Caco-2 (cell line): ENCODE measurements at regions not wholly inside any gene's neighbourhood (a gene's known extent, or its start where the extent isn't known, plus 50 kb on each side); places are given as distances from the start of the nearest gene placed in this dataset.

Source experiments
- BruUV-seq: library from RNA; stranded (reverse); fragments of 400-500 nt; replicated peaks from 2 replicates; lab custom pipeline; 2021; lab: Mats Ljungman, UMichigan
- CTCF ChIA-PET: fragments of 300-600 bp; sonication (Branson Sonifier 250); formaldehyde crosslinking; loops from one replicate; lab custom pipeline; 2022; ENCODE audit warnings: antibody characterized with exemption; lab: Charles Lee
- POLR2A ChIA-PET: fragments of 300-600 bp; sonication (Branson Sonifier 250); formaldehyde crosslinking; loops from one replicate; lab custom pipeline; 2022; ENCODE audit warnings: antibody characterized with exemption; lab: Charles Lee
- DNase-seq, 2 experiments: peaks; one replicate each; pipeline versions ENCODE4 v3.0.0 to v3.0.0-alpha.2; 2020 to 2022
- H3K27me3 ChIP-seq: replicated peaks from 2 replicates; pipeline ENCODE4 v1.6.0; 2011; ENCODE audit warnings: low read length; ENCODE audit not compliant: control insufficient read depth, insufficient read depth
- H3K36me3 ChIP-seq: 2 replicates; pipeline ENCODE4 v1.5.1; 2011; ENCODE audit warnings: low read length; ENCODE audit not compliant: control insufficient read depth, insufficient read depth
- H3K4me1 ChIP-seq: fragments of 250-450 bp; sonication (Bioruptor Pico); 2 replicates; pipeline ENCODE4 v1.5.1; 2020; ENCODE audit warnings: mild to moderate bottlenecking
- H3K4me3 ChIP-seq: 2 replicates; pipeline ENCODE4 v1.5.1; 2011; ENCODE audit warnings: low read depth, mild to moderate bottlenecking, control low read depth, low read length
- H3K9me3 ChIP-seq: fragments of 250-450 bp; sonication (Bioruptor Pico); 2 replicates; pipeline ENCODE4 v1.5.1; 2020; ENCODE audit warnings: mild to moderate bottlenecking, moderate library complexity
- H3K27ac Mint-ChIP-seq: one replicate; pipeline ENCODE4 v1.8.0; 2022; ENCODE audit warnings: mixed read lengths; ENCODE audit not compliant: unreplicated experiment
- H3K27me3 Mint-ChIP-seq: one replicate; pipeline ENCODE4 v1.8.0; 2022; ENCODE audit warnings: mixed read lengths; ENCODE audit not compliant: insufficient read depth, unreplicated experiment
- H3K36me3 Mint-ChIP-seq: one replicate; pipeline ENCODE4 v1.8.0; 2022; ENCODE audit warnings: mild to moderate bottlenecking, mixed read lengths; ENCODE audit not compliant: insufficient read depth, unreplicated experiment
- H3K4me1 Mint-ChIP-seq: one replicate; pipeline ENCODE4 v1.8.0; 2022; ENCODE audit warnings: low read depth, mixed read lengths; ENCODE audit not compliant: unreplicated experiment
- H3K4me3 Mint-ChIP-seq: one replicate; pipeline ENCODE4 v1.8.0; 2022; ENCODE audit warnings: mild to moderate bottlenecking, moderate library complexity, mixed read lengths; ENCODE audit not compliant: unreplicated experiment
- H3K9me3 Mint-ChIP-seq: one replicate; pipeline ENCODE4 v1.8.0; 2022; ENCODE audit warnings: mixed read lengths; ENCODE audit not compliant: unreplicated experiment
- CTCF ChIP-seq, 2 experiments: fragments of 200-600 bp in 1 of 2; IDR thresholded peaks; 1 replicate in 1 of 2; 2 replicates in 1 of 2; pipeline versions ENCODE4 v1.5.1 to v1.8.0; 2011 to 2022; ENCODE audit warnings: antibody characterized with exemption in 1 of 2, control low read depth in 1 of 2, inconsistent platforms in 1 of 2, low read depth in 1 of 2, low read length in 1 of 2, mild to moderate bottlenecking in 1 of 2, moderate library complexity in 1 of 2; ENCODE audit not compliant: insufficient read depth in 1 of 2, severe bottlenecking in 1 of 2, unreplicated experiment in 1 of 2
- intact Hi-C: fragments of 100-400 bp; cut with micrococcal nuclease; formaldehyde crosslinking; loops from one replicate; pipeline ENCODE4 v1.10.0; 2022; ENCODE audit not compliant: unreplicated experiment

GRCh38 chr12:9392842-9393241 lies 184.6 kb upstream of the PZP start:
- no peak overlapping the region for H3K27ac Mint-ChIP-seq
- TF ChIP-seq CTCF (IDR thresholded peaks at IDR 0.05; ENCODE audit: insufficient read depth in 1 of 2, low read depth in 1 of 2, low read length in 1 of 2, severe bottlenecking in 1 of 2, unreplicated experiment in 1 of 2): no peak
- CTCF ChIA-PET: no interaction called here

GRCh38 chr12:9391815-9392214 lies 183.6 kb upstream of the PZP start:
- BruUV-seq: no TSS peak
- Mint-ChIP-seq H3K36me3 (no peaks in the 10 kb centered on the region), H3K4me1 (no peaks in the 10 kb centered on the region), H3K27ac (no peak overlapping the region), H3K27me3 (peaks cover 15% of the 10 kb centered on the region), H3K4me3 (no peak overlapping the region), H3K9me3 (no peaks in the 10 kb centered on the region)
- ChIA-PET CTCF (interaction anchor here (0.6 kb wide), 1 partner anchor 314 kb away, joined by 3 read pairs; no protein-coding TSS in a partner anchor), POLR2A (no interaction called here)
- H3K36me3 ChIP-seq: no peaks in the 10 kb centered on the region
- intact Hi-C loops: no loop called here
- H3K27me3 ChIP-seq: no peaks in the 10 kb centered on the region; the same call in 1 of the 2 replicates
- no peak for DNase-seq
- no peaks in the 10 kb centered on the region for H3K9me3 ChIP-seq
- H3K4me1 ChIP-seq: no peaks in the 10 kb centered on the region; the same call in 1 of the 2 replicates
- H3K4me3 ChIP-seq: no peak overlapping the region
- no peak for TF ChIP-seq CTCF (IDR thresholded peaks at IDR 0.05; ENCODE audit: insufficient read depth in 1 of 2, low read depth in 1 of 2, low read length in 1 of 2, severe bottlenecking in 1 of 2, unreplicated experiment in 1 of 2)

More at GRCh38 chr12:9392842-9393241, 184.6 kb upstream of the PZP start:
- POLR2A ChIA-PET: no interaction called here
- no peaks in the 10 kb centered on the region; the same call in 1 of the 2 replicates for H3K27me3 ChIP-seq
- no peak overlapping the region for H3K4me3 Mint-ChIP-seq
- no peaks in the 10 kb centered on the region for H3K9me3 Mint-ChIP-seq
- H3K4me1 ChIP-seq: no peaks in the 10 kb centered on the region; the same call in 1 of the 2 replicates
- no peaks in the 10 kb centered on the region for H3K36me3 ChIP-seq
- no peak overlapping the region for H3K4me3 ChIP-seq
- BruUV-seq: no TSS peak
- no peaks in the 10 kb centered on the region for H3K9me3 ChIP-seq
- no peak for DNase-seq
- no peaks in the 10 kb centered on the region for H3K4me1 Mint-ChIP-seq
- peaks cover 15% of the 10 kb centered on the region for H3K27me3 Mint-ChIP-seq
- intact Hi-C loops: no loop called here
- no peaks in the 10 kb centered on the region for H3K36me3 Mint-ChIP-seq

- DNase-seq: no peak
- H3K4me1 Mint-ChIP-seq: no peaks in the 10 kb centered on the region
- no peak overlapping the region for H3K4me3 Mint-ChIP-seq
- Histone ChIP-seq H3K36me3 (no peaks in the 10 kb centered on the region), H3K4me1 (no peaks in the 10 kb centered on the region; the same call in 1 of the 2 replicates), H3K4me3 (no peak overlapping the region), H3K27me3 (no peaks in the 10 kb centered on the region; the same call in 1 of the 2 replicates), H3K9me3 (no peaks in the 10 kb centered on the region)
- intact Hi-C loops: no loop called here
- ChIA-PET CTCF (no interaction called here), POLR2A (no interaction called here)
- H3K9me3 Mint-ChIP-seq: peaks cover 9% of the 10 kb centered on the region
- BruUV-seq: no TSS peak
- H3K36me3 Mint-ChIP-seq: no peaks in the 10 kb centered on the region
- TF ChIP-seq CTCF (IDR thresholded peaks at IDR 0.05; ENCODE audit: insufficient read depth in 1 of 2, low read depth in 1 of 2, low read length in 1 of 2, severe bottlenecking in 1 of 2, unreplicated experiment in 1 of 2): no peak
- H3K27me3 Mint-ChIP-seq: peaks cover 18% of the 10 kb centered on the region
- no peak overlapping the region for H3K27ac Mint-ChIP-seq
Observed at GRCh38 chr12:9390761-9391160, 182.6 kb upstream of the PZP start.
